ENCODE measurements at regions not wholly inside any gene's neighbourhood (a gene's known extent, or its start where the extent isn't known, plus 50 kb on each side); places are given as distances from the start of the nearest gene placed in this dataset.

GRCh38 chr2:198809976-198810375 is 647.8 kb downstream of the SATB2 start (continued):
- TF ChIP-seq ZBTB33 (IDR thresholded peaks at IDR 0.05) (no peak), RAD21 (IDR thresholded peaks at IDR 0.05) (no peak), FOXA2 (IDR thresholded peaks at IDR 0.05) (no peak), HNF4A (conservative IDR thresholded peaks at IDR 0.05) (no peak), RXRA (IDR thresholded peaks at IDR 0.05) (no peak), EGR1 (IDR thresholded peaks at IDR 0.05; ENCODE audit: low read depth in 2 of 2) (no peak), GABPA (IDR thresholded peaks at IDR 0.05 in 1 of 2, conservative IDR thresholded peaks at IDR 0.05 in 1 of 2) (no peak), SP1 (IDR thresholded peaks at IDR 0.05) (no peak), YY1 (IDR thresholded peaks at IDR 0.05) (no peak)

- Histone ChIP-seq H3K9me3 (ENCODE audit: control insufficient read depth in 4 of 4, low read length in 3 of 4) (no peaks in the 10 kb centered on the region), H3K27me3 (ENCODE audit: control insufficient read depth in 4 of 4, insufficient read depth in 4 of 4, low read length in 3 of 4) (no peaks in the 10 kb centered on the region), H3K4me1 (ENCODE audit: control insufficient read depth in 4 of 4, insufficient read depth in 4 of 4, low read length in 3 of 4) (no peaks in the 10 kb centered on the region), H3K27ac (ENCODE audit: low read depth in 1 of 2, low read length in 2 of 2) (no peak overlapping the region), H3K4me3 (ENCODE audit: low read depth in 1 of 3, low read length in 3 of 3) (no peak overlapping the region), H3K36me3 (ENCODE audit: control insufficient read depth in 4 of 4, insufficient read depth in 3 of 4, low read depth in 1 of 4, low read length in 3 of 4) (no peaks in the 10 kb centered on the region), H3K9ac (ENCODE audit: low read depth in 1 of 2, low read length in 2 of 2) (no peak overlapping the region)
- no peak for DNase-seq (ENCODE audit: low spot score)
- TF ChIP-seq CTCF (IDR thresholded peaks at IDR 0.05; ENCODE audit: low read depth, low read length, missing input control) (no peak), ATF3 (IDR thresholded peaks at IDR 0.05) (no peak), ZBTB33 (IDR thresholded peaks at IDR 0.05) (no peak), TAF1 (conservative IDR thresholded peaks at IDR 0.05) (no peak), SP1 (IDR thresholded peaks at IDR 0.05) (no peak), HNF4A (conservative IDR thresholded peaks at IDR 0.05) (no peak), MAX (IDR thresholded peaks at IDR 0.05) (no peak), REST (IDR thresholded peaks at IDR 0.05) (no peak), FOXA1 (IDR thresholded peaks at IDR 0.05) (no peak)
- 91% methylated on average over 2 of the region's 2 CpGs for WGBS
Observed at GRCh38 chr2:198807131-198807530, 650.6 kb downstream of the SATB2 start.

All from liver (tissue), 8 donors.